Activated naive CD4-positive, alpha-beta T cell treated with anti-CD3 and anti-CD28 coated beads, Interleukin-2, amount 50 U/mL, for 16 hours (primary cell): ENCODE measurements at regions not wholly inside any gene's neighbourhood (a gene's known extent, or its start where the extent isn't known, plus 50 kb on each side); places are given as distances from the start of the nearest gene placed in this dataset.

ENCODE experiments used
- DNase-seq: peaks from one replicate; pipeline ENCODE4 v3.0.0-alpha.2; 2020

- DNase-seq: no peak
These were observed 424.6 kb upstream of the SEMA6D start for GRCh38 chr15:47292638-47293190.

- no peak for DNase-seq
These were observed 423.7 kb upstream of the SEMA6D start for GRCh38 chr15:47293466-47294162.

GRCh38 chr15:47294765-47295259 lies 422.5 kb upstream of the SEMA6D start:
- no peak for DNase-seq

GRCh38 chr15:47296881-47297280 lies 420.4 kb upstream of the SEMA6D start:
- no peak for DNase-seq

GRCh38 chr15:47299846-47300434 lies 417.4 kb upstream of the SEMA6D start:
- DNase-seq: no peak

- DNase-seq: no peak
These were observed 416.7 kb upstream of the SEMA6D start for GRCh38 chr15:47300596-47300995.

GRCh38 chr15:47301481-47301880 lies 415.8 kb upstream of the SEMA6D start:
- no peak for DNase-seq

- no peak for DNase-seq
These were observed 412.6 kb upstream of the SEMA6D start for GRCh38 chr15:47304656-47305055.

GRCh38 chr15:47312161-47312560 lies 405.1 kb upstream of the SEMA6D start:
- no peak for DNase-seq

- no peak for DNase-seq
These were observed 390.6 kb upstream of the SEMA6D start for GRCh38 chr15:47326410-47327333.

GRCh38 chr15:47331829-47332393 lies 385.4 kb upstream of the SEMA6D start:
- no peak for DNase-seq

GRCh38 chr15:47332481-47332880 lies 384.8 kb upstream of the SEMA6D start:
- DNase-seq: no peak

- DNase-seq: no peak
These were observed 383.6 kb upstream of the SEMA6D start for GRCh38 chr15:47333734-47334133.

GRCh38 chr15:47334805-47335535 lies 382.3 kb upstream of the SEMA6D start:
- DNase-seq: no peak

GRCh38 chr15:47337106-47337505 lies 380.2 kb upstream of the SEMA6D start:
- no peak for DNase-seq

GRCh38 chr15:47337836-47338235 lies 379.5 kb upstream of the SEMA6D start:
- DNase-seq: no peak

GRCh38 chr15:47338771-47339170 lies 378.5 kb upstream of the SEMA6D start:
- DNase-seq: no peak

- no peak for DNase-seq
These were observed 377.3 kb upstream of the SEMA6D start for GRCh38 chr15:47339800-47340570.

GRCh38 chr15:47340571-47340920 lies 376.8 kb upstream of the SEMA6D start:
- no peak for DNase-seq

- no peak for DNase-seq
These were observed 368.1 kb upstream of the SEMA6D start for GRCh38 chr15:47349179-47349578.

GRCh38 chr15:47351501-47351900 lies 365.8 kb upstream of the SEMA6D start:
- DNase-seq: no peak

- no peak for DNase-seq
These were observed 365.1 kb upstream of the SEMA6D start for GRCh38 chr15:47352217-47352616.
